GM18868 (cell line): ENCODE measurements at regions not wholly inside any gene's neighbourhood (a gene's known extent, or its start where the extent isn't known, plus 50 kb on each side); places are given as distances from the start of the nearest gene placed in this dataset.
"Not testable (repeated sequence)": the region's sequence is repeated elsewhere in the genome, so short reads cannot be mapped to it uniquely, and the experiment has no call there.

Experiments
- ATAC-seq: cut with Tn5 transposase; IDR thresholded peaks from one replicate; pipeline ENCODE4 v1.9.1; 2021; ENCODE audit warnings: mild to moderate bottlenecking, moderate library complexity; ENCODE audit not compliant: unreplicated experiment

GRCh38 chr5:157997991-157998504, 139.1 kb upstream of the CLINT1 start:
- no peak for ATAC-seq

GRCh38 chr5:157994906-157995519, 136.1 kb upstream of the CLINT1 start:
- ATAC-seq, result peak; percentile 70

GRCh38 chr5:157993986-157994691, 135.2 kb upstream of the CLINT1 start:
- no peak for ATAC-seq

- ATAC-seq, result no peak
Measured at GRCh38 chr5:157993201-157993600, 134.3 kb upstream of the CLINT1 start.

- no peak for ATAC-seq
Measured at GRCh38 chr5:157990583-157991181, 131.7 kb upstream of the CLINT1 start.

GRCh38 chr5:157989296-157989695, 130.4 kb upstream of the CLINT1 start:
- no peak for ATAC-seq

GRCh38 chr5:157987259-157987658, 128.3 kb upstream of the CLINT1 start:
- ATAC-seq, result no peak

- no peak for ATAC-seq
Measured at GRCh38 chr5:157986431-157986990, 127.6 kb upstream of the CLINT1 start.

GRCh38 chr5:157984611-157985010, 125.7 kb upstream of the CLINT1 start:
- ATAC-seq, result no peak

DNA sequence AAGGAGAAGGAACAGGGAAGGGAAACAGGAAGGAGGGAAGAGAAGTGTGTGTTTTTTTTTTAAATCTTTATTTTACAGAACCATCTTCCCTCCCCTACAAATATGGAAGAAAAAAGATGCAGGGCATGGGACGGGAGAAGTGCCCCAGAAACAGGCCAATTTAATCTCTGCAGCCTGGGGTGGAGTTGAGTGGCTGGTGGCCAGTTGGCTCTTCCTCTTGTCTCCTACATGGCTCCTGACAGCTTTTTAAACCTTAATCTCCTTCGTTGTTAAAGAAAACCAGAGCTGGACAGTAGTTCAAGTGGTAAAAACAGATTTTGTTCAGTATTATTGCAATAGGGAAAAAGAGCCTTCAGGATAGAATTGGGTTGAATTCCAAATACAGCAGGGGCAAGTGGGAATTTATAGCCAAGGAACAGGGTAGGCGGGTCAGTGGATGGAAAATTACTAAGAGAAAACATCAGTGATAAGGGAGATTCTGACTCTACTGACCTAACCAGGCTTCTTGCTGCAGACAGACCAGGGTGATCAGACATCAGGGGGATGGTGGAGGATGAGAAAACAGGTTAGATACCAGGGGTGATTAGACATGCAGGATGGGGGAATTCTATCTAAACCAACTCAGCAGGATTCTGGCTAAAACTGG, 125.1 kb upstream of the CLINT1 start:
- ATAC-seq, result no peak

DNA sequence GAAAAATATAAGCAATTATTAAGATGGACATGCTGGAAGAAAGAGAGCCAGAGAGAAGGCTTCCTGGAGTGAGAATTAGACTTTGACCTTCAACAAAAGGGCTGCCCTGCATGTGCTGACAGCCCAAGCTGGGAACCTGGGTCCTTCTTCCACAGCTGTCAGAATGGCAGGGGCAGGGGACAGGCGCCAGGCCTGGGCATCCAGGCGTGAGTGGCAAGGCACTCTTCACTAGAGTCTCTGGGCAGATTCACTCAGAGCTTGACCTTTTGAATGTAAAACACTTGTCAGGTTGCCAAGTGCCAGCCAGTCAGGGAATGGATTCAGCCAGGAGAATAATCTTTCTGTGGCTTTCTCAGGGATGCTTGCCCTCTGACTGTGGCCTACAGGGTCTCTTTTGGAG, 119.1 kb upstream of the CLINT1 start:
- no peak for ATAC-seq

GRCh38 chr5:157976429-157976828, 117.5 kb upstream of the CLINT1 start:
- ATAC-seq, result no peak

GRCh38 chr5:157972579-157972978, 113.6 kb upstream of the CLINT1 start:
- no peak for ATAC-seq

DNA sequence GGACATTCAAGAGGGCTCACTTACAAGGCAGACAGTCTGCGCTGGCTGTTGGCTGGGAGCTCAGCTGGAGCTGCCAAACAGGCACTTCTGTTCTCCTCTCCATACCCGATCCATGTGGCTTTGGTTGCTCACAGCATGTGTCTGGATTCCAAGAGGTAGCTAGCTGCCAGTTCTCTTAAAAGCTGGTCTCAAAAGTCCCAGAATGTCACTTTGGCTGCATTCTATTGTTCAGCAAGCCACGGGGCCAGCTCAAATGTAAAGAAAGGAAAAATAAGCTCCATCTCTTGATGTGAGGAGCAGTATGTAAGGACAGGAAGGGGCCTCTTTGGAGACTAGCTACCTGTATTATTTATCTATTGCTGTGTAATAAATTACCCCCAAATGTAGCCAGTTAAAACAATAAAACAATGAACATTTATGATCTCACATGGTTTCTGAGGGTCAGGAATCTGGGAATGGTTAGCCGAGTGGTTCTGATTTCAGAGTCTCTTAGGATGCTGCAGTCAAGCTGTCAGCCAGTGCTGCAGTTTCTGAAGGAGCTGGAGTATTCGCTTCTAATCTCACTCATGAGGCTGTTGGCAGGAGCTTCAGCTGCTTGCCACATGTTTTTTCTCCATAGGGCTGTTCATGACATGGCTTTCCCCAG, 112.7 kb upstream of the CLINT1 start:
- no peak for ATAC-seq

- not testable (repeated sequence) for ATAC-seq
Measured at GRCh38 chr5:157968570-157968969, 109.6 kb upstream of the CLINT1 start.

- ATAC-seq, result no peak
Measured at GRCh38 chr5:157965989-157966388, 107.0 kb upstream of the CLINT1 start.

- ATAC-seq, result no peak
Measured at GRCh38 chr5:157965040-157965678, 106.2 kb upstream of the CLINT1 start.

- ATAC-seq, result no peak
Measured at GRCh38 chr5:157963761-157964160, 104.8 kb upstream of the CLINT1 start.

DNA sequence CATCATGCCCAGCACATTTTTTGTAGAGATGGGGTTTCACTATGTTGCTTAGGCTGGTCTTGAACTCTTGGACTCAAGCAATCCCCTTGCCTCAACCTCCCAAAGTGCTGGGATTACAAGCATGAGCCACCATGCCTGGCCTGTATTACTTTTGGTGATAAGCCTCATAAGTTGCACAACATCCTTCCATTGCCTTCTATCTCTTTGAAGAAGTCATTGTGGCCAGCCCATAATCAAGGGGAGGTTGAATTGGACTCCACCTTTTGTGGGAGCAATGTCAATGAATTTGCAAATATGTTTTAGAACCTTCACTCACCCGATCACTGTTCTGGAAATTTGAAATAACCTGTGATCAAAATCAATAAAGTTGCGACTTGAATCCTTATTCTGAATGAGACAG, 104.3 kb upstream of the CLINT1 start:
- no peak for ATAC-seq

GRCh38 chr5:157962686-157963085, 103.7 kb upstream of the CLINT1 start:
- ATAC-seq, result not testable (repeated sequence)
